H9 (cell line): ENCODE measurements at regions not wholly inside any gene's neighbourhood (a gene's known extent, or its start where the extent isn't known, plus 50 kb on each side); places are given as distances from the start of the nearest gene placed in this dataset.

Source experiments
- DNase-seq: peaks from one replicate; pipeline ENCODE4 v3.0.0-alpha.2; 2017
- H2AFZ ChIP-seq: one replicate; pipeline ENCODE4 v1.6.1; 2013; ENCODE audit warnings: mild to moderate bottlenecking, low read length, control low read depth, moderate library complexity
- H2AK5ac ChIP-seq: 2 replicates; pipeline ENCODE4 v1.6.1; 2013; ENCODE audit warnings: low read length, control low read depth, mixed read lengths; ENCODE audit not compliant: insufficient read length
- H2BK120ac ChIP-seq: one replicate; pipeline ENCODE4 v1.6.1; 2013; ENCODE audit warnings: low read depth, mild to moderate bottlenecking, low read length, control low read depth, inconsistent platforms; ENCODE audit not compliant: poor library complexity, severe bottlenecking
- H2BK12ac ChIP-seq: 2 replicates; pipeline ENCODE4 v1.6.1; 2013; ENCODE audit warnings: low read length, control low read depth, mixed read lengths, low read depth; ENCODE audit not compliant: insufficient read length
- H2BK15ac ChIP-seq: 2 replicates; pipeline ENCODE4 v1.6.1; 2013; ENCODE audit warnings: low read depth, low read length, control low read depth
- H2BK20ac ChIP-seq: one replicate; pipeline ENCODE4 v1.6.1; 2013; ENCODE audit warnings: low read depth, mild to moderate bottlenecking, low read length, control low read depth, inconsistent platforms; ENCODE audit not compliant: poor library complexity, severe bottlenecking
- H2BK5ac ChIP-seq: 2 replicates; pipeline ENCODE4 v1.6.1; 2013; ENCODE audit warnings: low read length, control low read depth, mixed read lengths; ENCODE audit not compliant: insufficient read length
- H3K14ac ChIP-seq: 2 replicates; pipeline ENCODE4 v1.6.1; 2013; ENCODE audit warnings: low read length, control low read depth; ENCODE audit not compliant: insufficient read depth
- H3K18ac ChIP-seq: 2 replicates; pipeline ENCODE4 v1.6.1; 2013; ENCODE audit warnings: low read depth, mild to moderate bottlenecking, mixed read lengths, low read length, control low read depth; ENCODE audit not compliant: insufficient read length
- H3K23ac ChIP-seq: 2 replicates; pipeline ENCODE4 v1.6.1; 2013; ENCODE audit warnings: low read length, control low read depth, mixed read lengths, low read depth; ENCODE audit not compliant: insufficient read length
- H3K23me2 ChIP-seq: 2 replicates; pipeline ENCODE4 v1.6.1; 2013; ENCODE audit warnings: low read depth, mild to moderate bottlenecking, mixed read lengths, low read length, control low read depth; ENCODE audit not compliant: insufficient read length, poor library complexity, severe bottlenecking
- H3K27ac ChIP-seq: 2 replicates; pipeline ENCODE4 v1.5.1; 2013; ENCODE audit warnings: low read length, control low read depth, mixed read lengths, low read depth; ENCODE audit not compliant: insufficient read length
- H3K27me3 ChIP-seq: 2 replicates; pipeline ENCODE4 v1.6.1; 2013; ENCODE audit warnings: low read length, control low read depth, inconsistent platforms; ENCODE audit not compliant: insufficient read depth
- H3K4ac ChIP-seq: 2 replicates; pipeline ENCODE4 v1.6.1; 2013; ENCODE audit warnings: low read depth, mild to moderate bottlenecking, control low read depth, inconsistent platforms, low read length, moderate library complexity
- H3K4me1 ChIP-seq: 2 replicates; pipeline ENCODE4 v1.6.1; 2013; ENCODE audit warnings: low read length, control low read depth, inconsistent platforms; ENCODE audit not compliant: insufficient read depth
- H3K4me2 ChIP-seq: 2 replicates; pipeline ENCODE4 v1.6.1; 2013; ENCODE audit warnings: low read length, control low read depth, mixed read lengths; ENCODE audit not compliant: insufficient read length, insufficient read depth
- H3K56ac ChIP-seq: 2 replicates; pipeline ENCODE4 v1.6.1; 2013; ENCODE audit warnings: low read depth, mild to moderate bottlenecking, mixed read lengths, low read length, control low read depth; ENCODE audit not compliant: insufficient read length
- H3K79me1 ChIP-seq: 2 replicates; pipeline ENCODE4 v1.6.1; 2013; ENCODE audit warnings: low read depth, mild to moderate bottlenecking, moderate library complexity, low read length, control low read depth, inconsistent platforms; ENCODE audit not compliant: insufficient read depth, poor library complexity, severe bottlenecking
- H3K79me2 ChIP-seq: 2 replicates; pipeline ENCODE4 v1.6.1; 2013; ENCODE audit warnings: low read length, control low read depth, inconsistent platforms; ENCODE audit not compliant: insufficient read depth
- H3K9ac ChIP-seq: 2 replicates; pipeline ENCODE4 v1.6.1; 2013; ENCODE audit warnings: low read length, control low read depth, mixed read lengths; ENCODE audit not compliant: insufficient read length; ENCODE audit errors: extremely low read depth
- H3K9me3 ChIP-seq: one replicate; pipeline ENCODE4 v1.6.1; 2013; ENCODE audit warnings: low read depth, low read length, inconsistent platforms; ENCODE audit not compliant: control insufficient read depth
- H3T11ph ChIP-seq: one replicate; pipeline ENCODE4 v1.6.1; 2013; ENCODE audit warnings: mild to moderate bottlenecking, low read length, control low read depth, inconsistent platforms
- H4K20me1 ChIP-seq: one replicate; pipeline ENCODE4 v1.6.1; 2013; ENCODE audit not compliant: control insufficient read depth, insufficient read length, insufficient read depth
- H4K5ac ChIP-seq: 2 replicates; pipeline ENCODE4 v1.6.1; 2013; ENCODE audit warnings: low read depth, mild to moderate bottlenecking, mixed read lengths, low read length, control low read depth; ENCODE audit not compliant: insufficient read length
- H4K8ac ChIP-seq: replicated peaks from 2 replicates; pipeline ENCODE4 v1.6.1; 2013; ENCODE audit warnings: low read length, control low read depth, mixed read lengths, low read depth; ENCODE audit not compliant: insufficient read length
- H4K91ac ChIP-seq: 2 replicates; pipeline ENCODE4 v1.6.1; 2013; ENCODE audit warnings: low read depth, mild to moderate bottlenecking, moderate library complexity, mixed read lengths, low read length, control low read depth; ENCODE audit not compliant: insufficient read length
- H3K27ac Mint-ChIP-seq, 3 experiments: 2 replicates in 2 of 3; 3 replicates in 1 of 3; pipeline ENCODE4 v1.8.0; 2020 to 2021; ENCODE audit warnings: mixed read lengths in 3 of 3, mild to moderate bottlenecking in 1 of 3, moderate library complexity in 1 of 3
- H3K27me3 Mint-ChIP-seq: 2 replicates; pipeline ENCODE4 v1.8.0; 2021; ENCODE audit warnings: low read depth, mild to moderate bottlenecking, moderate library complexity, mixed read lengths
- H3K36me3 Mint-ChIP-seq, 3 experiments: 2 replicates in 2 of 3; 3 replicates in 1 of 3; pipeline ENCODE4 v1.8.0; 2020 to 2021; ENCODE audit warnings: low read depth in 3 of 3, mixed read lengths in 3 of 3; ENCODE audit not compliant: insufficient read depth in 1 of 3
- H3K4me1 Mint-ChIP-seq, 2 experiments: 2 replicates each; pipeline ENCODE4 v1.8.0; 2020; ENCODE audit warnings: mixed read lengths in 2 of 2
- H3K4me3 Mint-ChIP-seq, 2 experiments: 2 replicates in 1 of 2; 3 replicates in 1 of 2; pipeline ENCODE4 v1.8.0; 2020 to 2021; ENCODE audit warnings: mild to moderate bottlenecking in 2 of 2, mixed read lengths in 2 of 2, moderate library complexity in 1 of 2
- H3K9me3 Mint-ChIP-seq, 2 experiments: 2 replicates in 1 of 2; 3 replicates in 1 of 2; pipeline ENCODE4 v1.8.0; 2020; ENCODE audit warnings: mild to moderate bottlenecking in 2 of 2, mixed read lengths in 2 of 2, moderate library complexity in 1 of 2
- TF ChIP-seq, protein P1 (sequence below): fragments of 200-600 bp; sonication (generic); conservative IDR thresholded peaks from 3 replicates; pipeline ENCODE4 v1.8.0; 2021; ENCODE audit warnings: antibody characterized with exemption, mild to moderate bottlenecking

DNA sequence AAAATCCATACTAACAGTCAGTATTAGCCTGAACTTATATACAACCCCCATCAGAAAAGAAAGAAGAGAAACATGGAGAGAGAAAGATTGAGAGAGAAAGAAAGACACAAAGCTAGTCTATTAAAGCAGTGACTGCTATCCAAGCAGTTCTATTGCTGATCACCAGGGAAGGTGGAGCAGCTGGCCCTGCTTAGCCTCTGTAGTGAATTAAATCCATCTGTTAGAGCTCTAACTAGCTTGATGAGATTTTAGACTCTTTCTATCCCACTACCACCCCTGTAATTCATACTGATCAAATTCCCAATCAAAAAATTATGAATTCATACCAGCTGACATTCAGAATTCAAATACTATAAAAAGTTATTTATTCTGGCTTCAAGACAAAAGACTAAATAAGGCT is 486.0 kb upstream of the LRRN3 start:
- Mint-ChIP-seq H3K4me1 (peaks cover 20 to 21% of the 10 kb centered on the region in 2 experiments), H3K36me3 (no peaks in the 10 kb centered on the region), H3K27me3 (no peaks in the 10 kb centered on the region), H3K4me3 (no peak overlapping the region), H3K27ac (no peak overlapping the region), H3K9me3 (no peaks in the 10 kb centered on the region)
- H3K4me1 ChIP-seq: peaks cover 2% of the 10 kb centered on the region; the same call in 1 of the 2 replicates
- H4K8ac ChIP-seq: no peak overlapping the region
- no peak overlapping the region for H3T11ph ChIP-seq
- no peak overlapping the region for H2BK15ac ChIP-seq
- no peak overlapping the region for H2AFZ ChIP-seq
- no peak overlapping the region for H2BK20ac ChIP-seq
- no peak overlapping the region for H3K4ac ChIP-seq
- no peaks in the 10 kb centered on the region for H3K9me3 ChIP-seq
- H3K56ac ChIP-seq: no peak overlapping the region
- H2BK120ac ChIP-seq: no peak overlapping the region
- H3K9ac ChIP-seq: no peak overlapping the region
- H3K23ac ChIP-seq: no peak overlapping the region
- H3K27ac ChIP-seq: no peak overlapping the region
- H2BK12ac ChIP-seq: no peak overlapping the region
- no peak overlapping the region for H4K91ac ChIP-seq
- DNase-seq: no peak
- H3K79me1 ChIP-seq: no peaks in the 10 kb centered on the region
- no peaks in the 10 kb centered on the region for H3K27me3 ChIP-seq
- H3K79me2 ChIP-seq: no peaks in the 10 kb centered on the region
- H3K23me2 ChIP-seq: no peaks in the 10 kb centered on the region
- TF ChIP-seq, protein P1, sequence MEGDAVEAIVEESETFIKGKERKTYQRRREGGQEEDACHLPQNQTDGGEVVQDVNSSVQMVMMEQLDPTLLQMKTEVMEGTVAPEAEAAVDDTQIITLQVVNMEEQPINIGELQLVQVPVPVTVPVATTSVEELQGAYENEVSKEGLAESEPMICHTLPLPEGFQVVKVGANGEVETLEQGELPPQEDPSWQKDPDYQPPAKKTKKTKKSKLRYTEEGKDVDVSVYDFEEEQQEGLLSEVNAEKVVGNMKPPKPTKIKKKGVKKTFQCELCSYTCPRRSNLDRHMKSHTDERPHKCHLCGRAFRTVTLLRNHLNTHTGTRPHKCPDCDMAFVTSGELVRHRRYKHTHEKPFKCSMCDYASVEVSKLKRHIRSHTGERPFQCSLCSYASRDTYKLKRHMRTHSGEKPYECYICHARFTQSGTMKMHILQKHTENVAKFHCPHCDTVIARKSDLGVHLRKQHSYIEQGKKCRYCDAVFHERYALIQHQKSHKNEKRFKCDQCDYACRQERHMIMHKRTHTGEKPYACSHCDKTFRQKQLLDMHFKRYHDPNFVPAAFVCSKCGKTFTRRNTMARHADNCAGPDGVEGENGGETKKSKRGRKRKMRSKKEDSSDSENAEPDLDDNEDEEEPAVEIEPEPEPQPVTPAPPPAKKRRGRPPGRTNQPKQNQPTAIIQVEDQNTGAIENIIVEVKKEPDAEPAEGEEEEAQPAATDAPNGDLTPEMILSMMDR: no peak
- no peak overlapping the region for H2BK5ac ChIP-seq
- no peaks in the 10 kb centered on the region for H4K20me1 ChIP-seq
- no peak overlapping the region for H3K14ac ChIP-seq
- H4K5ac ChIP-seq: no peak overlapping the region
- no peak overlapping the region for H2AK5ac ChIP-seq
- H3K18ac ChIP-seq: no peak overlapping the region
- H3K4me2 ChIP-seq: no peak overlapping the region
